Mesenchymal stem cell (in vitro differentiated cells and primary cell): ENCODE measurements at regions not wholly inside any gene's neighbourhood (a gene's known extent, or its start where the extent isn't known, plus 50 kb on each side); places are given as distances from the start of the nearest gene placed in this dataset.

Experiments used
- DNase-seq: peaks from one replicate; pipeline ENCODE4 v3.0.0-alpha.2; 2013
- H2AFZ ChIP-seq: one replicate; pipeline ENCODE4 v1.6.1; 2013; ENCODE audit warnings: low read depth, mild to moderate bottlenecking, control low read depth, inconsistent platforms, low read length, moderate library complexity
- H2AK5ac ChIP-seq: 2 replicates; pipeline ENCODE4 v1.6.1; 2013; ENCODE audit warnings: low read length, moderate library complexity, mild to moderate bottlenecking, inconsistent platforms; ENCODE audit not compliant: severe bottlenecking
- H2BK120ac ChIP-seq: one replicate; pipeline ENCODE4 v1.6.1; 2013; ENCODE audit warnings: low read depth, mild to moderate bottlenecking, inconsistent platforms, low read length, moderate library complexity
- H2BK12ac ChIP-seq, 2 experiments: one replicate each; pipeline ENCODE4 v1.6.1; 2013; ENCODE audit warnings: inconsistent platforms in 2 of 2, low read length in 2 of 2, mild to moderate bottlenecking in 2 of 2, moderate library complexity in 2 of 2, control low read depth in 1 of 2
- H2BK15ac ChIP-seq: one replicate; pipeline ENCODE4 v1.6.1; 2013; ENCODE audit warnings: mild to moderate bottlenecking, low read depth, inconsistent platforms; ENCODE audit not compliant: poor library complexity, severe bottlenecking
- H2BK5ac ChIP-seq: 2 replicates; pipeline ENCODE4 v1.6.1; 2013; ENCODE audit warnings: low read depth, mild to moderate bottlenecking, low read length, control low read depth, inconsistent platforms; ENCODE audit not compliant: poor library complexity, severe bottlenecking
- H3K14ac ChIP-seq, 2 experiments: one replicate each; pipeline ENCODE4 v1.6.1; 2013; ENCODE audit warnings: inconsistent platforms in 2 of 2, low read length in 2 of 2, control low read depth in 1 of 2, mild to moderate bottlenecking in 1 of 2, moderate library complexity in 1 of 2
- H3K18ac ChIP-seq, 2 experiments: one replicate each; pipeline ENCODE4 v1.6.1; 2013; ENCODE audit warnings: inconsistent platforms in 2 of 2, low read length in 2 of 2, control low read depth in 1 of 2, low read depth in 1 of 2, mild to moderate bottlenecking in 1 of 2
- H3K23ac ChIP-seq, 2 experiments: one replicate each; pipeline ENCODE4 v1.6.1; 2013; ENCODE audit warnings: inconsistent platforms in 2 of 2, low read length in 2 of 2, mild to moderate bottlenecking in 2 of 2, moderate library complexity in 2 of 2, control low read depth in 1 of 2
- H3K27ac ChIP-seq: 2 replicates; pipeline ENCODE4 v1.5.1; 2013; ENCODE audit warnings: mild to moderate bottlenecking, moderate library complexity, low read length, control low read depth, inconsistent platforms; ENCODE audit not compliant: poor library complexity, severe bottlenecking
- H3K27me3 ChIP-seq, 2 experiments: 2 replicates each; pipeline versions ENCODE4 v1.6.1 to v1.7.0; 2013; ENCODE audit warnings: low read length in 2 of 2, mild to moderate bottlenecking in 2 of 2, moderate library complexity in 2 of 2, control low read depth in 1 of 2, inconsistent platforms in 1 of 2; ENCODE audit not compliant: control insufficient read depth in 1 of 2, insufficient read depth in 1 of 2
- H3K36me3 ChIP-seq, 2 experiments: 2 replicates each; pipeline versions ENCODE4 v1.6.1 to v1.7.0; 2013; ENCODE audit warnings: low read length in 2 of 2, control low read depth in 1 of 2, inconsistent platforms in 1 of 2, low read depth in 1 of 2, mild to moderate bottlenecking in 1 of 2; ENCODE audit not compliant: insufficient read depth in 2 of 2, control insufficient read depth in 1 of 2
- H3K4ac ChIP-seq, 2 experiments: one replicate each; pipeline ENCODE4 v1.6.1; 2013; ENCODE audit warnings: inconsistent platforms in 2 of 2, low read length in 2 of 2, mild to moderate bottlenecking in 2 of 2, moderate library complexity in 2 of 2, control low read depth in 1 of 2, low read depth in 1 of 2
- H3K4me1 ChIP-seq: 2 replicates; pipeline ENCODE4 v1.6.1; 2013; ENCODE audit warnings: low read depth, low read length, control low read depth; ENCODE audit not compliant: control insufficient read depth, insufficient read depth
- H3K4me2 ChIP-seq: 2 replicates; pipeline ENCODE4 v1.6.1; 2013; ENCODE audit warnings: low read length, mild to moderate bottlenecking, inconsistent platforms; ENCODE audit not compliant: poor library complexity, severe bottlenecking
- H3K4me3 ChIP-seq, 2 experiments: 2 replicates each; pipeline versions ENCODE4 v1.5.1 to v1.7.0; 2013; ENCODE audit warnings: low read length in 2 of 2, mild to moderate bottlenecking in 2 of 2, control low read depth in 1 of 2, low read depth in 1 of 2; ENCODE audit not compliant: insufficient read depth in 1 of 2
- H3K79me1 ChIP-seq: replicated peaks from 2 replicates; pipeline ENCODE4 v1.6.1; 2013; ENCODE audit warnings: mild to moderate bottlenecking, control low read depth, low read length, inconsistent platforms; ENCODE audit not compliant: poor library complexity, severe bottlenecking
- H3K9ac ChIP-seq: 2 replicates; pipeline ENCODE4 v1.7.0; 2013; ENCODE audit warnings: mild to moderate bottlenecking, low read length, moderate library complexity
- H3K9me3 ChIP-seq: 2 replicates; pipeline ENCODE4 v1.7.0; 2013; ENCODE audit warnings: mild to moderate bottlenecking, low read length; ENCODE audit not compliant: control insufficient read depth
- H4K8ac ChIP-seq: one replicate; pipeline ENCODE4 v1.6.1; 2013; ENCODE audit warnings: inconsistent platforms, mild to moderate bottlenecking, low read length, moderate library complexity
- H4K91ac ChIP-seq: one replicate; pipeline ENCODE4 v1.6.1; 2013; ENCODE audit warnings: mild to moderate bottlenecking, low read length, inconsistent platforms
- WGBS: methylation state at CpG from one replicate; pipeline ENCODE4 v1.1.7; 2013; ENCODE audit warnings: mixed read lengths; 5-methylcytosine and 5-hydroxymethylcytosine counted together

- Histone ChIP-seq H2BK120ac (no peak overlapping the region), H3K27ac (no peak overlapping the region), H2AFZ (no peak overlapping the region), H3K4ac (no peak overlapping the region), H3K4me1 (no peaks in the 10 kb centered on the region), H2BK15ac (no peak overlapping the region), H2AK5ac (no peak overlapping the region), H3K9me3 (no peaks in the 10 kb centered on the region), H2BK12ac (no peak overlapping the region), H3K14ac (no peak overlapping the region), H3K9ac (peak overlapping the region; percentile 12), H3K4me2 (no peak overlapping the region), H2BK5ac (no peak overlapping the region), H3K23ac (no peak overlapping the region), H3K27me3 (no peaks in the 10 kb centered on the region), H3K79me1 (no peaks in the 10 kb centered on the region), H3K18ac (no peak overlapping the region), H3K36me3 (no peaks in the 10 kb centered on the region), H4K8ac (no peak overlapping the region), H3K4me3 (no peak overlapping the region), H4K91ac (no peak overlapping the region)
- no peak for DNase-seq
- WGBS, result no CpG with 5 or more reads among the region's 1 CpG
Measured at GRCh38 chrX:78527263-78527662, 131.9 kb downstream of the RTL3 start.

DNA sequence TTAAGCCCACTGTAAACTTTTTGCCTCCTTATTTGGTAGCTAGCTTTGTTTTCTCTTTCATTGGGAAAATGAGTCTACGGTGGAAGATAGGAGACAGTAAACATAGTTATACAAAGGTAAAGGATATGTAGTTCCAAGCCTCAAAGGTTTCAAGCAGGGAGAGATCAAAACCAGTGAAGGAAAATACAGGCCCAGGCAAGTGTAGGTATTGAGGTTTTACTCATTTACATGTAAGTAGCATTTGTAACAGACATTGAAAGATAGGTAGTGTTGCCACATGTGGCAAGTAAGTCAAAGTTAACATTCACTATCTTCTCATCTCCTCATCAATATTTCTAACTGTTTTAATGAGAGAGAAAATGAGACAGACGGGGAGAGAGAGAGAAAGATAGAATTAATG, 136.5 kb downstream of the RTL3 start:
- Histone ChIP-seq H3K79me1 (no peaks in the 10 kb centered on the region), H3K23ac (no peak overlapping the region), H3K9me3 (no peaks in the 10 kb centered on the region), H4K8ac (no peak overlapping the region), H2BK15ac (no peak overlapping the region), H3K4me3 (no peak overlapping the region), H4K91ac (no peak overlapping the region), H3K9ac (no peak overlapping the region), H3K4ac (no peak overlapping the region), H3K36me3 (no peaks in the 10 kb centered on the region), H2AFZ (no peak overlapping the region), H3K14ac (no peak overlapping the region), H2AK5ac (no peak overlapping the region), H2BK12ac (no peak overlapping the region), H2BK5ac (no peak overlapping the region), H3K27ac (no peak overlapping the region), H3K4me1 (no peaks in the 10 kb centered on the region), H3K27me3 (no peaks in the 10 kb centered on the region), H3K4me2 (no peak overlapping the region), H3K18ac (no peak overlapping the region), H2BK120ac (no peak overlapping the region)
- no peak for DNase-seq
- WGBS, result 91% methylated on average over 1 of the region's 2 CpGs

- Histone ChIP-seq H3K4me1 (peaks cover 1% of the 10 kb centered on the region), H3K36me3 (no peaks in the 10 kb centered on the region), H3K9ac (no peak overlapping the region), H2BK5ac (no peak overlapping the region), H2BK120ac (no peak overlapping the region), H3K27ac (no peak overlapping the region), H3K4me3 (no peak overlapping the region), H2BK15ac (no peak overlapping the region), H4K91ac (no peak overlapping the region), H3K4ac (no peak overlapping the region), H2AK5ac (no peak overlapping the region), H3K79me1 (no peaks in the 10 kb centered on the region), H3K9me3 (no peaks in the 10 kb centered on the region), H3K27me3 (no peaks in the 10 kb centered on the region), H3K23ac (no peak overlapping the region), H3K4me2 (no peak overlapping the region), H4K8ac (no peak overlapping the region), H2BK12ac (no peak overlapping the region), H3K18ac (no peak overlapping the region), H2AFZ (no peak overlapping the region), H3K14ac (no peak overlapping the region)
- 71% methylated on average over 3 of the region's 4 CpGs for WGBS
- DNase-seq, result no peak
Measured at GRCh38 chrX:78517124-78517523, 142.0 kb downstream of the RTL3 start.

DNA sequence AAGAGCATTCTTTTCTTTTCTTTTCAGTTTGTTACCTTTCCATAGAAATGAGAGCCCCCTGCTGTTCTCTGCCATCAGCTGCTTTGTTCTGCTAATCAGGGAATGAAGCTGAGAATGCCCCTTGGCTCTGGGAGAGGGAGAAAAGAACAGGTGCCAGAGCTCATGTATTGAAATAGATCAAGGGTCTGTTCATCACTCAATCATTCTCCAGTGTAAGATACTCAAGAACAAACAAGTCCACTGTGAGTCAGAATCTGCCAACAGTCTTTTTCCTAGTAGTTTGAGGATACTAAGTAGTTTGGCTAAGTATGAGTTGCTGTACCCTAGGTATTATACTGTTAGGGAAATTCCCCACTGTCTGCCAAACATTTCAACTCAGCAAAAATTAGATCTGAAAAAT, 144.3 kb downstream of the RTL3 start:
- Histone ChIP-seq H3K27me3 (no peaks in the 10 kb centered on the region), H3K9ac (no peak overlapping the region), H3K4me3 (no peak overlapping the region), H2BK5ac (no peak overlapping the region), H3K36me3 (no peaks in the 10 kb centered on the region), H3K4me1 (peaks cover 1% of the 10 kb centered on the region), H2AFZ (no peak overlapping the region), H3K4me2 (no peak overlapping the region), H4K8ac (no peak overlapping the region), H2BK15ac (no peak overlapping the region), H2AK5ac (no peak overlapping the region), H2BK120ac (no peak overlapping the region), H3K27ac (no peak overlapping the region), H4K91ac (no peak overlapping the region), H3K79me1 (no peaks in the 10 kb centered on the region), H3K18ac (no peak overlapping the region), H3K14ac (no peak overlapping the region), H2BK12ac (no peak overlapping the region), H3K23ac (no peak overlapping the region), H3K9me3 (no peaks in the 10 kb centered on the region), H3K4ac (no peak overlapping the region)
- no peak for DNase-seq
